ENCODE measurements at regions not wholly inside any gene's neighbourhood (a gene's known extent, or its start where the extent isn't known, plus 50 kb on each side); places are given as distances from the start of the nearest gene placed in this dataset.

DNA sequence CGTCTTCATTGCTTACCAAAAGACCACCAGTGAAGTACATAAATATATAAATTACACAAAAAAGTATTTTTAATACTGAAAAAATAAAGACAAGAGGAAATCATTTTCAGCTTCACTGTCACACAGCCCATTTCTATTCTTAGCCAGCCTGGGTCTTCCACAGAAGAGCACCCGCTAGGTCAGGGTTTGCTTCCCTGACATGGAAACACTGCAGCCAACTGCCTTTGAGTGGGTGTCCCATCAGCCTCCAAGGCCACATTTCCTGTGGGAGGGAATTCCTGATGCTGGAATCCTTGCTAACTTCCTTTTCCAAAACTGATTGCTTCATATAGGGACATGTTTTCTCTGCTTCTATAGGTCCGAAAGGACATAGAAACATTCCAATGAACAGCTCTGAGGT is 137.8 kb upstream of the CAV2 start:
- no peak for TF ChIP-seq EZH2 (IDR thresholded peaks at IDR 0.05; ENCODE audit: low read length)
- no peak for TF ChIP-seq CTCF (optimal IDR thresholded peaks at IDR 0.05 in 1 of 3, IDR thresholded peaks at IDR 0.05 in 1 of 3, conservative IDR thresholded peaks at IDR 0.05 in 1 of 3; ENCODE audit: extremely low read depth in 1 of 3, insufficient read depth in 2 of 3, low read length in 3 of 3)
